LoVo (cell line): ENCODE measurements at regions not wholly inside any gene's neighbourhood (a gene's known extent, or its start where the extent isn't known, plus 50 kb on each side); places are given as distances from the start of the nearest gene placed in this dataset.
A peak's percentile ranks its signal among the peaks of the same experiment; 100 is the strongest.
"Not testable (repeated sequence)": the region's sequence is repeated elsewhere in the genome, so short reads cannot be mapped to it uniquely, and the experiment has no call there.

Source experiments
- DNase-seq: peaks from one replicate; pipeline ENCODE4 v3.0.0-alpha.2; 2016; ENCODE audit warnings: low spot score

GRCh38 chr1:61028136-61028535 lies 54.2 kb upstream of the NFIA start:
- DNase-seq = no peak

GRCh38 chr1:61018068-61018467 lies 64.3 kb upstream of the NFIA start:
- not testable (repeated sequence) for DNase-seq

- DNase-seq = no peak
These were observed 64.7 kb upstream of the NFIA start for GRCh38 chr1:61017651-61018050.

GRCh38 chr1:61013946-61014667 lies 68.3 kb upstream of the NFIA start:
- no peak for DNase-seq

GRCh38 chr1:61013189-61013945 lies 69.0 kb upstream of the NFIA start:
- no peak for DNase-seq

- no peak for DNase-seq
These were observed 70.0 kb upstream of the NFIA start for GRCh38 chr1:61012341-61012761.

GRCh38 chr1:61011561-61012263 lies 70.6 kb upstream of the NFIA start:
- DNase-seq = no peak

GRCh38 chr1:61007534-61008364 lies 74.6 kb upstream of the NFIA start:
- DNase-seq = no peak

GRCh38 chr1:61005614-61006580 lies 76.5 kb upstream of the NFIA start:
- DNase-seq = no peak

- DNase-seq = no peak
These were observed 77.9 kb upstream of the NFIA start for GRCh38 chr1:61004262-61005003.

GRCh38 chr1:61000327-61000726 lies 82.0 kb upstream of the NFIA start:
- DNase-seq = no peak

- no peak for DNase-seq
These were observed 83.6 kb upstream of the NFIA start for GRCh38 chr1:60998786-60999185.

GRCh38 chr1:60994828-60995492 lies 87.4 kb upstream of the NFIA start:
- no peak for DNase-seq

GRCh38 chr1:60994369-60994768 lies 88.0 kb upstream of the NFIA start:
- DNase-seq = no peak

- DNase-seq = no peak
These were observed 90.2 kb upstream of the NFIA start for GRCh38 chr1:60992165-60992564.

- DNase-seq = no peak
These were observed 91.7 kb upstream of the NFIA start for GRCh38 chr1:60990714-60991090.

GRCh38 chr1:60989749-60990713 lies 92.3 kb upstream of the NFIA start:
- peak; percentile 27 for DNase-seq

- DNase-seq = no peak
These were observed 93.5 kb upstream of the NFIA start for GRCh38 chr1:60988891-60989290.
